GM20000 (cell line): ENCODE measurements at regions not wholly inside any gene's neighbourhood (a gene's known extent, or its start where the extent isn't known, plus 50 kb on each side); places are given as distances from the start of the nearest gene placed in this dataset.
"Not testable (repeated sequence)": the region's sequence is repeated elsewhere in the genome, so short reads cannot be mapped to it uniquely, and the experiment has no call there.

Experiments
- DNase-seq: peaks from one replicate; pipeline ENCODE4 v3.0.0; 2012; ENCODE audit warnings: low spot score
- TF ChIP-seq, protein P1 (sequence below): IDR thresholded peaks from 2 replicates; pipeline ENCODE4 v1.5.1; 2012; ENCODE audit warnings: mild to moderate bottlenecking, control low read depth; ENCODE audit errors: extremely low read depth, missing control alignments

DNA sequence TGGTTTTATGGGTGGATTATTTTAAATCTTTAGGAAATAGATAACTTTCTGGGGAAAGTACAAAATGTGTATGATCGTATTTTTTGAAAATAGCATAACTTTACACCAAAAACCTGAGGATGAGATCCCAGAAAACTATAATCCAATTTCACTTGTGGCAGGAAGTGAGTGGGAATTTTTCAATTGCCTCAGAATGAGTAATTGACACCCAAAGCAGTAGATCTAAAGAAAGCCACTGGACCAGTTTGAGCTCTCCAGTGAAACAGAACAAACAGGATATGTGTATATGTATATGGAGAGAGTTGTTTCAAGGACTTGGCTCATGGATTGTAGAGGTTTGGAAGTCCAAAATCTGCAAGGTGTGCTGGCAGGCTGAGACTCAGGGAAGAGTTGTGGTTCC is 109.2 kb upstream of the SHB start:
- DNase-seq: no peak
- TF ChIP-seq, protein P1, sequence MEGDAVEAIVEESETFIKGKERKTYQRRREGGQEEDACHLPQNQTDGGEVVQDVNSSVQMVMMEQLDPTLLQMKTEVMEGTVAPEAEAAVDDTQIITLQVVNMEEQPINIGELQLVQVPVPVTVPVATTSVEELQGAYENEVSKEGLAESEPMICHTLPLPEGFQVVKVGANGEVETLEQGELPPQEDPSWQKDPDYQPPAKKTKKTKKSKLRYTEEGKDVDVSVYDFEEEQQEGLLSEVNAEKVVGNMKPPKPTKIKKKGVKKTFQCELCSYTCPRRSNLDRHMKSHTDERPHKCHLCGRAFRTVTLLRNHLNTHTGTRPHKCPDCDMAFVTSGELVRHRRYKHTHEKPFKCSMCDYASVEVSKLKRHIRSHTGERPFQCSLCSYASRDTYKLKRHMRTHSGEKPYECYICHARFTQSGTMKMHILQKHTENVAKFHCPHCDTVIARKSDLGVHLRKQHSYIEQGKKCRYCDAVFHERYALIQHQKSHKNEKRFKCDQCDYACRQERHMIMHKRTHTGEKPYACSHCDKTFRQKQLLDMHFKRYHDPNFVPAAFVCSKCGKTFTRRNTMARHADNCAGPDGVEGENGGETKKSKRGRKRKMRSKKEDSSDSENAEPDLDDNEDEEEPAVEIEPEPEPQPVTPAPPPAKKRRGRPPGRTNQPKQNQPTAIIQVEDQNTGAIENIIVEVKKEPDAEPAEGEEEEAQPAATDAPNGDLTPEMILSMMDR: no peak

DNA sequence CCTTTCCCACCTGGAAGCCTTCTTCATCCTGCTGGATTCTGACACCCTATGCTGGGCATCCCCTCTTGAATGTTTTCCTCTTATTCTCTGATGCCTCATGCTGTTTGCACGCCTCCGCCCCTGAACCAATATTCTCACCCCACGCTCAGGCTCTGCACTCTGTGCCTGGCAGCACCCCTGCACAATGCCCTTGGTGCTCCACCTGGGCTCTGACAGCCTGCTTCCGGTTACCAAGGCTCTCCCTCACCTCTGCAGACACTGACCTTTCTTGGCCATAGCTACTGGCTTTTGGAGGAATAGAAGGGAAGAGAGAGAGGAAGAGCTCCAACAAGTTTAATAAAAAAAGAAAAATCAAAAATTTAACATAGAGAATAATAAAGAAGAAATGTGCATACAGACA is 108.7 kb upstream of the SHB start:
- TF ChIP-seq, protein P1: no peak
- DNase-seq: no peak

DNA sequence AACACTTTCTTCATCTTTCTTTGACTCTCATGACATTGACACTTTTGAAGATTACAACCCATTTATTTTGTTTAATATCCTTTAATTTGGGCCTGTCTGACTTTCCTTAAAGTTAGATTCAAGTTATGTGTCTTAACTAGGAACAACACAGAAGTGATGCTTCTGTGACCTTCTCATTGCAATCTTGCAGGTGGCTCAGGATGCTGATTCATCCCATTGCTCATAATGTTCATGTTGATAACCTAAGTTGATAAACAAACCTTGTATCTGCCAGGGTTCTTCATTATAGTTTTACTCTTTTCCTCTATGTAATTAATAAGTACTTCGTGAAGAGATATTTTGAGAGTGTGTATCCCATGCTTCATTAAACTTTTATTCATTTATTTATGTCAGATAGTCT is 107.2 kb upstream of the SHB start:
- TF ChIP-seq, protein P1: no peak
- no peak for DNase-seq

DNA sequence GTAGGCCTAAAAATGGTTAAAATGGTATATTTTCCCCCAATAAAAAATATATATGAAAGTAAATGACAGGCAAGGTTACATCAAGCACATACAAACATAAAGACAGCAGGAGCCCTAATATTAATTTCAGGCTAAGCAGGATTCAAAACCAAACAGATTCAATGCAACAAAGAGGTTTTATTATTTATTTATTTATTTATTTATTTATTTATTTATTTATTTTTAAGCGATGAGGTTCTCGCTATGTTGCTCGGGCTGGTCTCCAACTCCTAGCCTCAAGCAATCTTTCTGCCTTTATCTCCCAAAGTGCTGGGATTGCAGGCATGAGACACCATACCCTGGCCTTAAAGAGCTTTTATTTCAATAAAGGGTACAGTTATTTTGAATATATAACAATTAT is 106.4 kb upstream of the SHB start:
- TF ChIP-seq, protein P1: no peak

DNA sequence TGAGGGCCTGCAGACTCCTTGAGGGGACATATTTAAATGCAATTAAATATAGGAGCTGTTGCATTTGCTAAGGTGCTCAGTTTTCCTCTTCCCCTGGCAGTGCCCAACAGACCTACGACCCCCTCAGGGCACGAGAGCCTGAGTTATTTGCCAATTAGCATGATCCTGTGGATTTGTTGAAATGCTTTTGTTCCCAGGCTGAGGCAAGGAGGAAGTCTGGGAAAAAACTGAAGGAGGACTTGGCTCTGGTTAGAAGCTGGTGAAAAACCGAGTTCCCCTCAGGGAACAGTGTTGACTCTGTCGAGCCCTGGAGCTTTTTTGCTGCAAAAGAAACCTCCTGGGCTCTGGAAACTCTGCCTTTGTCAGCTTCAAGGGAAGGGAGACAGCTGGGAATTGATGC is 103.6 kb upstream of the SHB start:
- TF ChIP-seq, protein P1: no peak
- no peak for DNase-seq

More for the DNA sequence above, 106.4 kb upstream of the SHB start:
- no peak for DNase-seq

DNA sequence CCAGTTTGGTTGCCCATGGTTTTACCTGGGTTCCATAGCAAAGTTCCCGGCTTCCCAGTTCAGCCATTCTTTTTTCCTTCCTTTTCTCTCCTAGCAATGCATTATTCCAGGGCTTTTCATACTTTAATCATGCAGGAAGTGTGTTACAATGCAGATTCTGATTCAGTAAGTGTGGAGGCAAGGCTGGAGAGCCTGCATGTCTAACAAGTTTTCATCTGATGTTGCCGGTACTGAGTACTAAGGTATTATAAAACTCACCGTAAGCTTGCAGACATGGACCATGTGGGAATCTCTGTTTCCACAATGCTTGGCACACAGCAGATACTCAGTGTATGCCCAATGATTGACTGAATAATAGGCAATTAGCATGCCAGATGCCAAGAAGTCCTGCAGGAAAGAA is 102.9 kb upstream of the SHB start:
- no peak for DNase-seq
- TF ChIP-seq, protein P1: no peak

DNA sequence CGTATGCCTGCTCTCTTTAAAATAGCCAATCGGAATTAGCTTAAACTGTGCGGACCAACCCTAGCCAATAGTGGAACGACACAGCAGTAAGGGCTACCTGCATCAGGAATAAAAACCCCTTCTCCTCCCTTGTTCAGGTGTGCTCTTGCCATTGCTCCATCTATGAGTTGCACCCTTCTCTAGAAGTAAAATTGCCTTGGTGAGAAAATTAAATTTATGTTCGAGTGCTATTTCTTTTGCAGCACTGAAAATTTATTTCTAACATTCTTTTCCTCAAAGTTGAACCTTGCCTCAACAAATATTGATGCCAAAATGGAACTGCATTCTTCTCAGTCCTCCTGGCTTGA is 102.5 kb upstream of the SHB start:
- TF ChIP-seq, protein P1: no peak
- no peak for DNase-seq

DNA sequence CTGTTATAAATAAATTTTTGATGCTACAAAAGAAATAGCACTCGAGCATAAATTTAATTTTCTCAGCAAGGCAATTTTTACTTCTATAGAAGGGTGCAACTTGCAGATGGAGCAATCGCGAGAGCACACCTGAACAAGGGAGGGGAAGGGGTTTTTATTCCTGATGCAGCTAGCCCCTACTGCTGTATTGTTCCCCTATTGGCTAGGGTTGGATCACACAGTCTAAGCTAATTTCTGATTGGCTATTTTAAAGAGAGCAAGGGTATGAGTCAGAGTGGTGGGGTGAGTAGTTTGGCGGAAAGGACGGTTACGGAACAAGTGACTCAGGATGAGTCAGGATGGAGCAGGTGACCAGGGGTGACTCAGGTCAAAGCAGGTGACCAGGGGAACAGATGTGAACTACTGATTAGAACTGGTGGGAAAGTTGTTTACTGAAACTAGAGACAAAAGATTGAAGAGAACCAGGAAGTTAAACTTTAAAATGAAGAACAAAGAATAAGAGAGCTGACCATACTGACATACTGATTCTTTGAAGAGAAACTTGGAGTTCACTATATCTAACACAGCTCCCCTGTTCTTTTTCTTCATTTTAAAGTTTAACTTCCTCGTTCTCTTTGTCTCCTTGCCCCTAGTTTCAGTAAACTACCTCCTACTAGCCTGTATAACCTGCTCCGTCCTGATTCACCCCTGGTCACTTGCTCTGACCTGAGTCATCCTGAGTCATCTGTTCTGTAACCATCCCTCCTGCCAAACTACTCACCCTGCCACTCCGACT is 101.9 kb upstream of the SHB start:
- not testable (repeated sequence) for DNase-seq

DNA sequence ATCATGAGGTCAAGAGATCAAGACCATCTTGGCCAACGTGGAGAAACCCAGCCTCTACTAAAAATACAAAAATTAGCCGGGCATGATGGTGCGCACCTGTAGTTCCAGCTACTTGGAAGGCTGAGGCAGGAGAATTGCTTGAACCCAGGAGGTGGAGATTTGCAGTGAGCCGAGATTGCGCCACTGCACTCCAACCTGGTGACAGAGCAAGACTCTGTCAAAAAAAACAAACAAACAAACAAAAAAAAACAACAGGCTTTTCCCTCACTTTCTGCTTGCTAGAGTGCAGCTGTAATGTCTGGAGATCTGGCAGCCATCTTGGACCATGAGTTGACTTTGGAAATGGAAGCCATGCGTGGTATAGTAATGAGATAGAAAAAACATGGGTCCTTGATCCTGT is 101.1 kb upstream of the SHB start:
- not testable (repeated sequence) for DNase-seq
